ENCODE measurements at regions not wholly inside any gene's neighbourhood (a gene's known extent, or its start where the extent isn't known, plus 50 kb on each side); places are given as distances from the start of the nearest gene placed in this dataset.

- Histone ChIP-seq H3K27me3 (ENCODE audit: control insufficient read depth in 1 of 2, insufficient read depth in 2 of 2, low read length in 2 of 2) (no peaks in the 10 kb centered on the region), H3K27ac (ENCODE audit: extremely low read length, insufficient read depth, low read length) (no peak overlapping the region), H3K4me3 (replicated peaks in 1 of 3; ENCODE audit: insufficient read depth in 1 of 3, low read depth in 2 of 3, low read length in 3 of 3) (no peak overlapping the region), H3K9me3 (ENCODE audit: low read length) (peaks cover 18% of the 10 kb centered on the region), H3K36me3 (replicated peaks in 1 of 2; ENCODE audit: control insufficient read depth in 1 of 2, insufficient read depth in 2 of 2, low read length in 2 of 2) (no peaks in the 10 kb centered on the region), H3K4me2 (ENCODE audit: low read depth, low read length) (no peak overlapping the region), H3K4me1 (ENCODE audit: insufficient read depth, low read length) (no peaks in the 10 kb centered on the region), H3K9ac (ENCODE audit: insufficient read depth, low read depth, low read length) (no peak overlapping the region), H2AFZ (ENCODE audit: low read length) (no peak overlapping the region), H3K79me2 (ENCODE audit: insufficient read depth, low read length) (no peaks in the 10 kb centered on the region), H4K20me1 (ENCODE audit: insufficient read depth, low read length) (no peaks in the 10 kb centered on the region)
- TF ChIP-seq ZNF580 (CRISPR knock-in tag; IDR thresholded peaks at IDR 0.05; ENCODE audit: borderline replicate concordance, low read depth): no peak
- no peak for TF ChIP-seq KDM4B (CRISPR knock-in tag; IDR thresholded peaks at IDR 0.05)
- TF ChIP-seq SOX13 (IDR thresholded peaks at IDR 0.05): no peak
- no peak for TF ChIP-seq SOX13 (CRISPR knock-in tag; conservative IDR thresholded peaks at IDR 0.05 in 1 of 2, IDR thresholded peaks at IDR 0.05 in 1 of 2)
- no peak for TF ChIP-seq ZNF101 (CRISPR knock-in tag; IDR thresholded peaks at IDR 0.05; ENCODE audit: borderline replicate concordance, low read depth)
- TF ChIP-seq MXD1 (CRISPR knock-in tag; IDR thresholded peaks at IDR 0.05): no peak
- TF ChIP-seq ZFP1 (CRISPR knock-in tag; IDR thresholded peaks at IDR 0.05): no peak
- no peak for TF ChIP-seq PLRG1 (conservative IDR thresholded peaks at IDR 0.05)
- TF ChIP-seq ZBTB26 (CRISPR knock-in tag; IDR thresholded peaks at IDR 0.05; ENCODE audit: borderline replicate concordance): no peak
- TF ChIP-seq, protein P1, sequence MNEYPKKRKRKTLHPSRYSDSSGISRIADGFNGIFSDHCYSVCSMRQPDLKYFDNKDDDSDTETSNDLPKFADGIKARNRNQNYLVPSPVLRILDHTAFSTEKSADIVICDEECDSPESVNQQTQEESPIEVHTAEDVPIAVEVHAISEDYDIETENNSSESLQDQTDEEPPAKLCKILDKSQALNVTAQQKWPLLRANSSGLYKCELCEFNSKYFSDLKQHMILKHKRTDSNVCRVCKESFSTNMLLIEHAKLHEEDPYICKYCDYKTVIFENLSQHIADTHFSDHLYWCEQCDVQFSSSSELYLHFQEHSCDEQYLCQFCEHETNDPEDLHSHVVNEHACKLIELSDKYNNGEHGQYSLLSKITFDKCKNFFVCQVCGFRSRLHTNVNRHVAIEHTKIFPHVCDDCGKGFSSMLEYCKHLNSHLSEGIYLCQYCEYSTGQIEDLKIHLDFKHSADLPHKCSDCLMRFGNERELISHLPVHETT (CRISPR knock-in tag; conservative IDR thresholded peaks at IDR 0.05): no peak
- BruUV-seq (replicated peaks): no TSS peak
- intact Hi-C loops (cut with micrococcal nuclease; ENCODE audit: unreplicated experiment): no loop called here
- FAIRE-seq (no peak), DNase-seq (ENCODE audit: low spot score) (no peak), ATAC-seq (no peak)
- ChIA-PET POLR2A (no interaction called here), CTCF (ENCODE audit: low intra/inter-chr PET ratio, low total read pairs) (no interaction called here)
- in situ Hi-C loops (cut with HindIII; ENCODE audit: extremely low pct_ligation_motif_present, low pct_unique_long_range_greater_than_20kb): no loop called here
Measured at GRCh38 chr7:91683823-91684222, 196.7 kb downstream of the MTERF1 start.

All from HepG2 (cell line).